IMR-90 (cell line): ENCODE measurements at regions not wholly inside any gene's neighbourhood (a gene's known extent, or its start where the extent isn't known, plus 50 kb on each side); places are given as distances from the start of the nearest gene placed in this dataset.

Source experiments
- ATAC-seq: fragments of 200-7000 bp; cut with Tn5 transposase; 2 replicates; pipeline ENCODE4 v1.9.1; 2020; ENCODE audit warnings: low read depth, mild to moderate bottlenecking, moderate library complexity
- BruUV-seq: library from RNA; stranded (reverse); fragments of 400-500 nt; replicated peaks from 2 replicates; lab custom pipeline; 2021; lab: Mats Ljungman, UMichigan
- CTCF ChIA-PET: fragments of 300-600 bp; formaldehyde crosslinking; extraction: SDS; loops from one replicate; lab custom pipeline; 2021; ENCODE audit warnings: antibody characterized with exemption; lab: Yijun Ruan, JAX
- POLR2A ChIA-PET: fragments of 300-600 bp; sonication (Branson Sonifier 250); formaldehyde crosslinking; loops from one replicate; lab custom pipeline; 2022; ENCODE audit warnings: antibody characterized with exemption; ENCODE audit not compliant: unreplicated experiment; lab: Charles Lee
- DNase-seq: peaks from one replicate; pipeline ENCODE4 v3.0.0; 2013
- H2AFZ ChIP-seq: replicated peaks from 2 replicates; pipeline ENCODE3; 2013; ENCODE audit warnings: low read length, mild to moderate bottlenecking; ENCODE audit not compliant: poor library complexity
- H2AK5ac ChIP-seq: 2 replicates; pipeline ENCODE4 v1.6.1; 2013; ENCODE audit warnings: low read depth, low read length, inconsistent platforms
- H2AK9ac ChIP-seq: replicated peaks from 2 replicates; pipeline ENCODE3; 2013; ENCODE audit warnings: mild to moderate bottlenecking, low read depth, low read length, moderate library complexity; ENCODE audit not compliant: poor library complexity
- H2BK120ac ChIP-seq: 2 replicates; pipeline ENCODE4 v1.6.1; 2013; ENCODE audit warnings: low read depth, low read length, inconsistent platforms
- H2BK15ac ChIP-seq: 3 replicates; pipeline ENCODE4 v1.6.1; 2013; ENCODE audit warnings: low read depth, low read length, inconsistent platforms
- H2BK20ac ChIP-seq: 2 replicates; pipeline ENCODE4 v1.6.1; 2013; ENCODE audit warnings: low read depth, mild to moderate bottlenecking, inconsistent platforms, low read length, moderate library complexity
- H2BK5ac ChIP-seq: 2 replicates; pipeline ENCODE4 v1.6.1; 2013; ENCODE audit warnings: mild to moderate bottlenecking, low read depth, low read length, inconsistent platforms; ENCODE audit not compliant: poor library complexity, severe bottlenecking
- H3K14ac ChIP-seq: replicated peaks from 2 replicates; pipeline ENCODE4 v1.6.1; 2013; ENCODE audit warnings: low read depth, low read length, inconsistent platforms
- H3K18ac ChIP-seq: 2 replicates; pipeline ENCODE4 v1.6.1; 2013; ENCODE audit warnings: low read depth, low read length, control low read depth
- H3K23ac ChIP-seq: 2 replicates; pipeline ENCODE4 v1.6.1; 2013; ENCODE audit warnings: low read depth, low read length, inconsistent platforms
- H3K27ac ChIP-seq: 2 replicates; pipeline ENCODE4 v1.5.1; 2013; ENCODE audit warnings: mild to moderate bottlenecking, control low read depth, low read length; ENCODE audit not compliant: insufficient read depth
- H3K27me3 ChIP-seq: 2 replicates; pipeline ENCODE4 v1.6.1; 2013; ENCODE audit warnings: low read length; ENCODE audit not compliant: control insufficient read depth, insufficient read depth
- H3K36me3 ChIP-seq: 2 replicates; pipeline ENCODE4 v1.6.1; 2013; ENCODE audit warnings: low read length, mixed read lengths; ENCODE audit not compliant: control insufficient read depth, insufficient read depth
- H3K4ac ChIP-seq: 2 replicates; pipeline ENCODE4 v1.6.1; 2013; ENCODE audit warnings: low read depth, low read length, inconsistent platforms
- H3K4me1 ChIP-seq: 2 replicates; pipeline ENCODE4 v1.6.1; 2013; ENCODE audit warnings: low read length, mixed read lengths; ENCODE audit not compliant: control insufficient read depth, insufficient read depth
- H3K4me2 ChIP-seq: 2 replicates; pipeline ENCODE4 v1.6.1; 2013; ENCODE audit warnings: low read depth, mild to moderate bottlenecking, control low read depth, low read length, moderate library complexity
- H3K4me3 ChIP-seq: 2 replicates; pipeline ENCODE4 v1.5.1; 2013; ENCODE audit warnings: low read depth, mild to moderate bottlenecking, control low read depth, low read length, moderate library complexity; ENCODE audit not compliant: insufficient read depth
- H3K56ac ChIP-seq: 2 replicates; pipeline ENCODE4 v1.6.1; 2013; ENCODE audit warnings: low read length, inconsistent platforms; ENCODE audit not compliant: insufficient read depth; ENCODE audit errors: extremely low read depth
- H3K79me1 ChIP-seq, 2 experiments: 2 replicates each; pipeline ENCODE4 v1.6.1; 2013; ENCODE audit warnings: low read length in 2 of 2, inconsistent platforms in 1 of 2, low read depth in 1 of 2
- H3K9ac ChIP-seq: 2 replicates; pipeline ENCODE4 v1.6.1; 2013; ENCODE audit warnings: low read depth, low read length, control low read depth
- H3K9me1 ChIP-seq: 2 replicates; pipeline ENCODE4 v1.6.1; 2013; ENCODE audit warnings: low read length, inconsistent platforms; ENCODE audit not compliant: insufficient read depth
- H3K9me3 ChIP-seq: 2 replicates; pipeline ENCODE4 v1.6.1; 2013; ENCODE audit warnings: low read length; ENCODE audit not compliant: control insufficient read depth, insufficient read depth
- H4K20me1 ChIP-seq: 2 replicates; pipeline ENCODE4 v1.6.1; 2013; ENCODE audit warnings: low read length, inconsistent platforms; ENCODE audit not compliant: insufficient read depth
- H4K5ac ChIP-seq: 2 replicates; pipeline ENCODE4 v1.6.1; 2013; ENCODE audit warnings: mild to moderate bottlenecking, low read depth, low read length, control low read depth
- H4K8ac ChIP-seq, 2 experiments: 2 replicates each; pipeline ENCODE4 v1.6.1; 2013; ENCODE audit warnings: low read depth in 2 of 2, low read length in 2 of 2, control low read depth in 1 of 2, inconsistent platforms in 1 of 2
- H4K91ac ChIP-seq: 2 replicates; pipeline ENCODE4 v1.6.1; 2013; ENCODE audit warnings: low read depth, low read length, inconsistent platforms; ENCODE audit not compliant: insufficient read depth
- BHLHE40 ChIP-seq: fragments of 150-350 bp; IDR thresholded peaks from 2 replicates; pipeline ENCODE4 v1.6.1; 2016; ENCODE audit warnings: mild to moderate bottlenecking, low read depth, low read length
- CEBPB ChIP-seq: IDR thresholded peaks from 2 replicates; pipeline ENCODE4 v1.6.1; 2012; ENCODE audit warnings: low read depth, low read length, improper control_type of control experiment
- CHD1 ChIP-seq: IDR thresholded peaks from 2 replicates; pipeline ENCODE4 v1.6.1; 2012; ENCODE audit warnings: low read depth, low read length, improper control_type of control experiment
- FOS ChIP-seq: fragments of 150-350 bp; IDR thresholded peaks from 2 replicates; pipeline ENCODE4 v1.6.1; 2016; ENCODE audit warnings: low read depth, low read length
- MAFK ChIP-seq: IDR thresholded peaks from 2 replicates; pipeline ENCODE4 v1.6.1; 2012; ENCODE audit warnings: low read depth, low read length, improper control_type of control experiment
- MAZ ChIP-seq: IDR thresholded peaks from 2 replicates; pipeline ENCODE4 v1.6.1; 2012; ENCODE audit warnings: low read depth, mild to moderate bottlenecking, low read length, improper control_type of control experiment, moderate library complexity, borderline replicate concordance
- MXI1 ChIP-seq: IDR thresholded peaks from 2 replicates; pipeline ENCODE4 v1.6.1; 2012; ENCODE audit warnings: low read depth, mild to moderate bottlenecking, low read length, moderate library complexity, borderline replicate concordance
- NFE2L2 ChIP-seq: fragments of 150-350 bp; IDR thresholded peaks from 2 replicates; pipeline ENCODE4 v1.6.1; 2016; ENCODE audit warnings: low read depth, mild to moderate bottlenecking, low read length
- POLR2A ChIP-seq: IDR thresholded peaks from 2 replicates; pipeline ENCODE4 v1.6.1; 2012; ENCODE audit warnings: mild to moderate bottlenecking, low read depth, low read length
- RAD21 ChIP-seq: IDR thresholded peaks from 2 replicates; pipeline ENCODE4 v1.6.1; 2012; ENCODE audit warnings: low read length, improper control_type of control experiment
- RCOR1 ChIP-seq: IDR thresholded peaks from 2 replicates; pipeline ENCODE4 v1.6.1; 2012; ENCODE audit warnings: mild to moderate bottlenecking, low read length, improper control_type of control experiment; ENCODE audit not compliant: insufficient replicate concordance
- RFX5 ChIP-seq: IDR thresholded peaks from 2 replicates; pipeline ENCODE4 v1.8.0; 2012; ENCODE audit warnings: low read depth, mild to moderate bottlenecking, low read length, moderate library complexity
- SMC3 ChIP-seq: fragments of 150-350 bp; IDR thresholded peaks from 2 replicates; pipeline ENCODE4 v1.6.1; 2016; ENCODE audit warnings: low read depth, mild to moderate bottlenecking, antibody characterized with exemption, low read length, moderate library complexity
- WGBS, 2 experiments: methylation state at CpG; one replicate each; pipeline versions ENCODE4 v1.1.5 to v1.1.7; 2013; ENCODE audit warnings: missing lambda C conversion rate in 2 of 2; ENCODE audit not compliant: insufficient read length in 1 of 2; ENCODE audit errors: extremely low coverage in 2 of 2; 5-methylcytosine and 5-hydroxymethylcytosine counted together
- dilution Hi-C: fragments of 300-500 bp; cut with HindIII; formaldehyde crosslinking; loops from one replicate; pipeline ENCODE4 v1.14.3; 2018; ENCODE audit warnings: low sequenced_read_pairs; ENCODE audit not compliant: unreplicated experiment
- in situ Hi-C: fragments of 300-500 bp; cut with MboI; formaldehyde crosslinking; loops from 3 replicates; pipeline ENCODE4 v1.14.3; 2019; ENCODE audit warnings: low sequenced_read_pairs, inconsistent platforms, mixed read lengths
- intact Hi-C: fragments of 100-400 bp; cut with micrococcal nuclease; formaldehyde crosslinking; loops from 2 replicates; pipeline ENCODE4 v1.10.0; 2022
- TF ChIP-seq, protein P1 (sequence below): fragments of 150-350 bp; IDR thresholded peaks from 2 replicates; pipeline ENCODE4 v1.6.1; 2017; ENCODE audit warnings: mild to moderate bottlenecking, antibody characterized with exemption, low read length, low read depth
- TF ChIP-seq, protein P2 (sequence below): conservative IDR thresholded peaks from 2 replicates; pipeline ENCODE4 v1.5.1; 2012; ENCODE audit warnings: mild to moderate bottlenecking, low read depth, low read length, improper control_type of control experiment
- TF ChIP-seq, protein P3 (sequence below): fragments of 150-350 bp; IDR thresholded peaks from 2 replicates; pipeline ENCODE4 v1.6.1; 2016; ENCODE audit warnings: low read depth, mild to moderate bottlenecking, low read length, moderate library complexity, borderline replicate concordance

DNA sequence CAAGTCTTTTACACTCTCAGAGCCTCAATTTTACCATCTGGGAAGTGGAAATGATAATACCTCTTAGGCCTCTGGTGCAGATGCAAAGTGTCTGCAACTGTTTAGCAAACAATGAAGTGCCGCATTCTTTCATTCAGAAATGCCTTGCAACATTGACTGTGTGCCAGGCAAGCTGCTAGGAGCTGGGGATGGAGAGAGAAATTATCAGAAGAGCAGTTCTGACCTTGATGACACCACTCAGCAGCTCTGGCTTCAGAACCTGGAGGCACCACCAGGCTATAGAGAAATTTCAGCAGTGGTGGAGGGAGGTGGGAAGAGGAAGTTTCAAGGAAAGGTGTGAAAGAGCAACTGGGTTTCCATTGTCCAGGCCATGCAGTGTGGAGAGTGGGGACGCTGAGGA lies 78.1 kb upstream of the HABP2 start:
- Histone ChIP-seq H2BK5ac (no peak overlapping the region), H3K9me3 (peaks cover 10% of the 10 kb centered on the region), H3K4me2 (no peak overlapping the region), H3K4me1 (no peaks in the 10 kb centered on the region), H3K36me3 (no peaks in the 10 kb centered on the region), H3K23ac (no peak overlapping the region), H2BK15ac (no peak overlapping the region), H3K27me3 (no peaks in the 10 kb centered on the region), H3K56ac (no peak overlapping the region), H2BK120ac (no peak overlapping the region), H2AFZ (no peak overlapping the region), H2BK20ac (no peak overlapping the region), H3K4me3 (no peak overlapping the region), H4K8ac (no peak overlapping the region), H3K14ac (no peak overlapping the region), H4K5ac (no peak overlapping the region), H3K79me1 (no peaks in the 10 kb centered on the region), H3K27ac (no peak overlapping the region), H3K9ac (no peak overlapping the region), H3K18ac (no peak overlapping the region), H3K9me1 (no peaks in the 10 kb centered on the region), H4K20me1 (no peaks in the 10 kb centered on the region), H2AK9ac (no peak overlapping the region), H2AK5ac (no peak overlapping the region), H4K91ac (no peak overlapping the region), H3K4ac (no peak overlapping the region)
- DNase-seq (no peak), ATAC-seq (no peak)
- intact Hi-C loops, result no loop called here
- no TSS peak for BruUV-seq
- 40% methylated on average over 1 of the region's 2 CpGs; no CpG with 5 or more reads in 1 of the 2 experiments for WGBS, 2 experiments
- POLR2A ChIA-PET, result no interaction called here
- dilution Hi-C loops, result no loop called here
- in situ Hi-C loops, result no loop called here
- TF ChIP-seq RCOR1 (no peak), POLR2A (no peak), CHD1 (no peak), MXI1 (no peak), CEBPB (no peak), MAFK (no peak), SMC3 (no peak), FOS (no peak), NFE2L2 (no peak), BHLHE40 (no peak), MAZ (no peak), RAD21 (no peak), RFX5 (no peak)
- TF ChIP-seq, protein P1, sequence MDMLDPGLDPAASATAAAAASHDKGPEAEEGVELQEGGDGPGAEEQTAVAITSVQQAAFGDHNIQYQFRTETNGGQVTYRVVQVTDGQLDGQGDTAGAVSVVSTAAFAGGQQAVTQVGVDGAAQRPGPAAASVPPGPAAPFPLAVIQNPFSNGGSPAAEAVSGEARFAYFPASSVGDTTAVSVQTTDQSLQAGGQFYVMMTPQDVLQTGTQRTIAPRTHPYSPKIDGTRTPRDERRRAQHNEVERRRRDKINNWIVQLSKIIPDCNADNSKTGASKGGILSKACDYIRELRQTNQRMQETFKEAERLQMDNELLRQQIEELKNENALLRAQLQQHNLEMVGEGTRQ, result no peak
- TF ChIP-seq, protein P2, sequence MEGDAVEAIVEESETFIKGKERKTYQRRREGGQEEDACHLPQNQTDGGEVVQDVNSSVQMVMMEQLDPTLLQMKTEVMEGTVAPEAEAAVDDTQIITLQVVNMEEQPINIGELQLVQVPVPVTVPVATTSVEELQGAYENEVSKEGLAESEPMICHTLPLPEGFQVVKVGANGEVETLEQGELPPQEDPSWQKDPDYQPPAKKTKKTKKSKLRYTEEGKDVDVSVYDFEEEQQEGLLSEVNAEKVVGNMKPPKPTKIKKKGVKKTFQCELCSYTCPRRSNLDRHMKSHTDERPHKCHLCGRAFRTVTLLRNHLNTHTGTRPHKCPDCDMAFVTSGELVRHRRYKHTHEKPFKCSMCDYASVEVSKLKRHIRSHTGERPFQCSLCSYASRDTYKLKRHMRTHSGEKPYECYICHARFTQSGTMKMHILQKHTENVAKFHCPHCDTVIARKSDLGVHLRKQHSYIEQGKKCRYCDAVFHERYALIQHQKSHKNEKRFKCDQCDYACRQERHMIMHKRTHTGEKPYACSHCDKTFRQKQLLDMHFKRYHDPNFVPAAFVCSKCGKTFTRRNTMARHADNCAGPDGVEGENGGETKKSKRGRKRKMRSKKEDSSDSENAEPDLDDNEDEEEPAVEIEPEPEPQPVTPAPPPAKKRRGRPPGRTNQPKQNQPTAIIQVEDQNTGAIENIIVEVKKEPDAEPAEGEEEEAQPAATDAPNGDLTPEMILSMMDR, result no peak
- TF ChIP-seq, protein P3, sequence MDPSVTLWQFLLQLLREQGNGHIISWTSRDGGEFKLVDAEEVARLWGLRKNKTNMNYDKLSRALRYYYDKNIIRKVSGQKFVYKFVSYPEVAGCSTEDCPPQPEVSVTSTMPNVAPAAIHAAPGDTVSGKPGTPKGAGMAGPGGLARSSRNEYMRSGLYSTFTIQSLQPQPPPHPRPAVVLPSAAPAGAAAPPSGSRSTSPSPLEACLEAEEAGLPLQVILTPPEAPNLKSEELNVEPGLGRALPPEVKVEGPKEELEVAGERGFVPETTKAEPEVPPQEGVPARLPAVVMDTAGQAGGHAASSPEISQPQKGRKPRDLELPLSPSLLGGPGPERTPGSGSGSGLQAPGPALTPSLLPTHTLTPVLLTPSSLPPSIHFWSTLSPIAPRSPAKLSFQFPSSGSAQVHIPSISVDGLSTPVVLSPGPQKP, result no peak
- CTCF ChIA-PET, result interaction anchor here (0.5 to 1.0 kb wide), 2 partner anchors 46 to 51 kb away, joined by 4 to 5 read pairs; no protein-coding TSS in a partner anchor
